GM21576 (cell line): ENCODE measurements at regions not wholly inside any gene's neighbourhood (a gene's known extent, or its start where the extent isn't known, plus 50 kb on each side); places are given as distances from the start of the nearest gene placed in this dataset.
"Not testable (repeated sequence)": the region's sequence is repeated elsewhere in the genome, so short reads cannot be mapped to it uniquely, and the experiment has no call there.

Experiments used
- ATAC-seq: cut with Tn5 transposase; IDR thresholded peaks from one replicate; pipeline ENCODE4 v1.9.1; 2021; ENCODE audit warnings: mild to moderate bottlenecking, moderate library complexity; ENCODE audit not compliant: unreplicated experiment

DNA sequence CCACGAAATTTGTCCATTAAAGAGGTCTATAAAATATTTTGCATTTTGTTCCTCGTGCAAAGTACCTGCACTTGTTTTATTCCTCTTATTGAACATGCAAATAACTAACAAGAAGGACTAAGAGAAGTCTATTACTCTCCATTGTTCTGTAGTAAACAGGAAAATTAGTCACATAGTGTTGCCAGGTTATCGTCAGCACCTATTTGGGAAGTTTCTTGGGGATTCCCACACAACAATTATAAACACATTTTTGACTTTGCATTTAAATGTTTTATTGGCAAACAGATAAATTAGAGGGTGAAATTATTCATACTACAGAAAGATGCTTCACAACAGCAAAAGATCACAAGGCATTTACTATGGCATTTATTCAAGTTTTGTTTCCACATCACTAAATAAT, 174.5 kb downstream of the ZC3H11B start:
- ATAC-seq: no peak

DNA sequence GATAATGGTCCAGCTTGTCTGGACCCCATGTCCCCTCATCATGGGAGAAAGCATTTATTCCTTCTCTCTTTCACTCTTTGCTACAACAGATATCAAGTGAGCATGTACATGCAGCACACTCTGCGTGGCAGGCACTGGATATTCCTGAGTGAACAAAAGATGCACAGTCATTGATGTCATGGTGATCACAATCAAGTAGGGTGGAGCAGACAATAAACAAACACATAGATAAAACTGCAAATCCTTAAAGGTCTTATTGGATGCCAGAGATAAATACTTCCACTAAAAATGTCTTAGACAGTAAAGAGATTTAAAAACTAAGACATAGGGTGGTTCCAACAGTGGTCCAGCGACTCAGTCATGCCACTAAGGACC, 178.0 kb downstream of the ZC3H11B start:
- ATAC-seq: no peak

DNA sequence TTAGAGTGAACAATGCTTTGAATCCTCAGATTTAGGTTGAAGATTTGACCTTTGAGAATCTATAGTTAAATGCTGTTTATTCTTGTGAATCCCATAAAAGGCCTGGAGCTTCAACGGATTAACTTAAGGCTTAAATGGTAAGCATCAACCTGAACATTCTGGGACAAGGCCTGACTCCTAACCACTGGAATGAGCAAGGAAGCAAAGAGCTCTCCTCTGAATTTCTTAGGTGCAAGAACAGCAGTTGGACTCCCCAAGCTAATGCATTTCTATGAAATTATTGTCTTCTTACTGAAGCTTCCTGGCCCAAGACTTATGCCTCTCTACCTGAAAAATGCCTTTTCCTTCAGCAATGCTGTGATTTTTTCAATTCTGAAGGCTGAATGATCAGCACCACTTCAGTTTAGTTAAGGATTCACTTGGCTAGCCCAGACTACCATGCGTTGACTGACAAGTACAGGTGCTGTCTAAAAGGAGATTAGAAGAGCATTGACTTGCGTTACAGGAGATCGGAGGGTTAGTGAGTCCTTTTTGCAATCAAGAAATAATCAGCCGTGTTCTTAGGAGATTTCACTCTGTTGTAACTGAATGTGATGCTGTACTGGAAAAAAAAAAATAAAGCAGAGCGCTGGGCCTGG, 178.5 kb downstream of the ZC3H11B start:
- ATAC-seq: no peak

DNA sequence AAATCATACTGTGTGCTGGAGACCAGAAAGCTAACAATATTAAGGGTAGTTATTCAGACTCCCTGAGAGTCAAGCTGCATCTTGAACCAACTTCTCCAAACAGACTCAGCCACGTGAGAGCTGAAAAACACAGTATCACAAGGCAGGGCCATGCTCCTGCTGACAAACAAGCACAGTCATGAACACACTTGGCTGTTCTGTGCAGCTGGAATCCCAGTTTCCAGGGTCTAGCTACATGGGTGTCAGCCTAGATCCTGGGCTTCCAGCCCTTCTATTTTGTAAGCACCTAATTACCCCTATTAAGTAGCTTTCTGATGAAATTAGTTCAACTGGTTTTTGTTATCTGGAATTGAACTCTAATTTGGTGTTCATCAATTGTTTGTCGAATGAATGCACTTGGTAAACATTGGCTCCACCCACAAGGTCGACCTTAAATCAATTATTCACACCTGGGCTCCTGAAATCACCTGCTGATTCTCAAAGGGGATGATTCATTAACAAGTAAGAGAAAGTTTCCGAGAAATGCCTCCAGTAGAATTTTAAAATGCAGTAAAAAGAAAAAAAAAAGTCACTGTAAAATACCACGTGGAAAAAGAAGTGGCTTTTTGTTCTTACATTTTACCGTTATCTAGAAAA, 179.3 kb downstream of the ZC3H11B start:
- no peak for ATAC-seq

DNA sequence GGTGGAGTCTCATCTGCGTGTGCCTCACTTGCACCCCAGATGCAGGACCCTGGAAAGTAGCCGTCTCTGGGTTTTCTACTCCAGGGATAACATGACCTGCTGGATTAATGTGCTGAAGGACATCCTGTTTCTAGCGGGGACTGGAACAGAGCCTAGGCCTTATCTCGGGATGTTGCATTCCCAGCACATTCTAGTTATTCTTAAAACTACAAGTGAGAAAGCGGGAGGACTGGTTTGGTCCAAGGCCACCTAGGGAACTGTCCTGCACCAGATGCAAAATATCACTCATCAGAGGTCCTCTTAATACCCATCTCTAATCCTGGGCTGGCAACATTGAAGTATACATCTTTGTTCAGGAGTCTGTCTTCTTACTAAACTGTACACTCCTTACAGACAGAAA, 179.9 kb downstream of the ZC3H11B start:
- no peak for ATAC-seq

DNA sequence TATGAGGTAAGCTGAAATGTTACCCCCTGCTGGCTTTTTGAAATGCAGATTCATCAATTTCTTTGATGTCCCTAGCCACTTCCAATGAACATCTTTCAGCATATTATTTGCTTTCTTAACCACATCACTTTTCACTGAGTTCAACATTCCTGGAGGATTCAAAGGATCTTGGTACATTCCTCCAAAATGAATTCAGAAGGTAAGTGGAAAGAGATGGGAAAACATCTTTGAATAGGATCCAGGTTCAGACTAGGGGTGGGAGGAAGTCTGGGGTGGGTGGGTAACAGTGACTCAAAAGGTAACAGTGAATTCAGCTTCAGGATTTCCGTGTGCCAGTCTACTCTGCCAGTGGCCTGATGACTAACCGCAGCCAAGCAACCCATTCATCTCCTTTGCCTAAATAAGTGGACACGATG, 180.7 kb downstream of the ZC3H11B start:
- ATAC-seq: no peak

DNA sequence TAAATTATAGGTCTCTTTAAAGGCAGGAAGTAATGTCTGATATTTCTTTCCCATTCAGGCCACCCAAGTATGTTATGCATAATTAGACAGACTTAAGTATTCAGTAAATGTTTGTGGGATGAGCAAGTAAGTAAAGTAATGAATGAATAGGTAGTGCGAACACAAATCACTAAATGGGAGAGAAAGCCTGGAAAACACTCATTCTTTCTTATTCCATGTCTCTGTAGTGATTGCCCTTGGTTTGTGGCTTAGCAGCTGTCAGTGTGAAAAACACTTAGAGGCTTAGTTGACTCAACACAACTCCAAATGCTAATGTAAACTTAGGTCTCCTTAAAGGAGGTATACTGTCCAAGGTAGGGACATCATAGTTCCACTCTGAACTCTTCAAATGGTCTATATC, 182.5 kb downstream of the ZC3H11B start:
- no peak for ATAC-seq

DNA sequence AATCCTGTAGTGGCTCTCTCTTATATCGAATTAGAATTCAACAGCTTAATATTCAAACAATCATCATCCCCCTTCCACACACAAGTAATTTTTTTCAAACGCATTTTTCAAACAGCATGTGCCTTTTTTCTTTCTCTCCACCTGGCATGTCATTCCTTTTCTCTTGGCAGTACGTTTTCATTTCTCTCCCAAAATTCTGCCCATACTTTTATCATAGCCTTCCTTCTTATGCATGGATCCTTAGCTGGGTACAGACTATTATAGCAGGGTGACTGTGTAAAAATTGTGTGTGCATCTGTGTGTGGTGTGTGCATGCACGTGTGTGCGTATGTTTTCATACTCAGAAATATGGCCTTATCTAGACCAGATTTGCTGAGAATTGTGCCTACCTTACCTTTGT, 184.3 kb downstream of the ZC3H11B start:
- no peak for ATAC-seq

DNA sequence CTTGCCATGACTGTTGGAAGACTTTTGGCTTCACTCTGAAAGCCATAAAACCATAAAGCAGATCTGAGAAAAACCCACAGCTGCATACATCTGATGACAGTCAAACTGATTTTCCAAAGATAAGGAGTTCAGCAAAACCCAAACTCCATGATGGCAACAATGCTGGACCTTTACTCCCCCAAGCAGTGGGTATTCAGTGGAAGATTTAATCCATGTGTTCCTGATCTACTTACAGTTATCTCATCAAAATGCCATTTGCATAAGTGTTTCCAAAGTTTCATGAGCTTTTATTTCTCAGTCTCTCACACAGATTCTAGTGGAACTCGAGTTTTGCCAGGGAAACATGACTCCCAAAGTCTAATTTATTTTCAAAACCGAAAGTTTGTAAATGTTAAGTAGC, 184.9 kb downstream of the ZC3H11B start:
- no peak for ATAC-seq

DNA sequence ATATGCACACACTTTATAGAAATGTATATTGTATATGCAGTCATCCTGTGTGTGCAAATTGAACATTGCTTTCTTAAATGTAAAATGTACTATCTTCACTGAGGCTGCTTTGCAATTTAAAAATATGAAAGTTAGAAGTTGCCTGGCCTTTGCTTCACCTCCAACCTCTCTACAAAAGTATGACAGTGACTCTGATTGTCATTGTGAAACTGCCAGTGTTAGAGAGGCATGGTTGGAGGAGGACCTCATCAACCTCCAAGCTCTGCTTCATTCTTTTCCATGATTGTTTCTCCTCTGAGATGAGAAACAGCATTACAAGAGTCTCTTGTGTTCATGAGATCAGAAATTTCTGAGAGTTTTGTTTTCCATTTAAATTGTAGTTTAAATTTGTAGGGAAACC, 185.5 kb downstream of the ZC3H11B start:
- ATAC-seq: peak; percentile 56

DNA sequence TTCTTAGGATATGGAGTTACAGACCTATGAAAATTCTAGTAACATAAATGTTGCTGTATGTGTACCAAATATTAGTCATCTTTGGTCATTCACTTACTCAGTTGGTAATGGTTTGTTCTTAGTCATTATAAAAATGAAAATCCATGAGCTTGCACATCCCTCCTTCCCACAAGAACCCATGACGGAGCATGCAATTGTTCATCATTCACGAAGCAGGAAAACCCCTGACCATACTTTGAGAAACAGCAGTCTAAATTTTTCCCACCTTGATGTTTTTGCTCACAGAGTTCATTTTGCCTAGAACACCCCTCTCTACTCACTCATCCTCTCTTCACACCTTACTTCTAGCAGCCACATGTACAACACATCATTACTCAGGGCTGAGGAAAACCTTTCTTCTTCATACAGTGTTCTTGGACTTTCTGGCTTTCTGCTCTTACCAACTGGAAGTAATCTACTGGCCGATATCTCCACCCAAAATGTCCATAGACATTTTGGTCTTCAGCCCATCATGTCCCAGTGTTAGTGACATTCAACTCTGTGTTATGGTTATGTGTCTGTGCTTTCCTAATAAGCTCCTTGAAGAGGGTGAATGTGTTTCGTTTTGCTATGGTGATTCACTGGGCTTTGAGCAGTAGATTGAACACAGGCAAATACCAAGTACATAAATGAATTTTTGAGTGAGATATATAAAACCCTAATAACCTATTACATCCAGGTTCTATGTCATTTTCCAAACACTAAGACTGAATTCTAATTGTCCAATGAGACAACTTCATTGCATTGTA, 189.9 kb downstream of the ZC3H11B start:
- no peak for ATAC-seq

DNA sequence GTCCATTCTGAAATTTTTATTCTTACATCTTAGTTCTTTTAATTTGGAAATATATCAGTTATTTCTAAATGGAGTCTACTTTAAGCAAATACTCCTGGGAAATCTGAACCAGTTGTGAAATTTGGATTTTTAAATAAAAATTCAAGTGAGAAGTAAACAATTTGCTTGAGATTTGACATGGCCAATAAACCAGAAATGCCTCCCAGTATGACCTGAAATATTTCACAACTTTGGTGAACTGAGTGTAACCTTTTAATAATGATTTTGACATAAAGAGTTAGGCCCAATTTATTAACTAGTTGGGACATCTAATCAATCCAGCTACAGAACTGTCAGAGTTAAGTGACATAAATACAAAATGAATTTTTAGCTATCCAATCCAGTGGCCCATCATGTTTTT, 192.0 kb downstream of the ZC3H11B start:
- ATAC-seq: no peak

DNA sequence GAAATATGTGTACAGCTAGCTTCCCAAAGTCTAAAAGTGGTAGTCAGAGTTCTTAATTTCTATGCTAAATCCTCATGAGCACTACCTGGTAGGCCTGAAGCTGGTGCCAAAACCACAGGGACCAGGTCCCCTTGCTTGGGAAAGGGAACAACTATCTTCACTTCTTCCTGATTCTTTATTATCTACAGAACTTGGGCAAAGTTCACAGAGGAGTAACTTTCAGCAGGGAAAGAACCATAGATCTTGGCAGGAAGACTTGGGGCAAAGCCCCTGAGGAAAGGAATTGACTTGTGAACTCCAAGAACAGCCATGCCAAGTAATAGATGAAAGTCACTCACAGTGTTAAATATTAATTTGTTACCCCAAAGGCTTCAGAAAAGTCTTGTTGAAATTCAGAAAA, 193.0 kb downstream of the ZC3H11B start:
- no peak for ATAC-seq

DNA sequence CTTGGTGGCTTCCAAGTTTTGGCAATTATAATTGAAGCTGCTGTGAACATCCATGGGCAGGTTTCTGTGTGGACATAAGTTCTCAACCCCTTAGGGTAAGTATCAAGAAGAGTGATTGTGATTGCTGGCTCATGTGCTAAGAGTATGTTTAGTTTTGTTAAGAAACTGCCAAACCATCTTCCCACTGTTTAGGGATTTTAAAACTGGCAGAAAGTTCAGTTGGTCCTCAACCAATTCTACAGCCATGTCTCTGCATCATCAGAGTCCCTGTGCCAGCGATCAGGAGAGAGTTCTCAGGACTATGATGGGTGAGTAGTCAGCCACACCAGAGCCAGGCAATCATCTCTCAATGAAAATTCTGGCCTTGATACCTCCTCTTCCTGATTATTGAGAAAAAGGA, 193.8 kb downstream of the ZC3H11B start:
- no peak for ATAC-seq

DNA sequence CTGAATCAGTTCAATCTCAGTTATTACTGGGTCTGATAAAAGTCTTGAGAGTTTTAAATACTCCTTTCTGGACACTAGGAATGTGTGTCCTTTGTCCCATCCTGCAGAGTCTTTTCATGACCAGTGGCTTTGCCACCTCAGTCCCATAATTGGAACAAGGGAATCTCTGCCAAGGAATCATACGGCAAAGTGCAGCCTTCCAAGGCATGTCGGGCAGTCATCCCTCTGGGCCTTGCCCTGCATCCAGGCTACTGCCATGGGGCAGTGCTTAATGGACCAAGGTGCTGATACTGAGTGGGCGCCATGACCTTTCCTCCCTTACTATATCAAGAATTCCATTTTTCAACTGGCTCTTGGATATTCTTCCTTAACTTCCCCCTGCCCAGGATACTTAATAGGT, 195.3 kb downstream of the ZC3H11B start:
- no peak for ATAC-seq

DNA sequence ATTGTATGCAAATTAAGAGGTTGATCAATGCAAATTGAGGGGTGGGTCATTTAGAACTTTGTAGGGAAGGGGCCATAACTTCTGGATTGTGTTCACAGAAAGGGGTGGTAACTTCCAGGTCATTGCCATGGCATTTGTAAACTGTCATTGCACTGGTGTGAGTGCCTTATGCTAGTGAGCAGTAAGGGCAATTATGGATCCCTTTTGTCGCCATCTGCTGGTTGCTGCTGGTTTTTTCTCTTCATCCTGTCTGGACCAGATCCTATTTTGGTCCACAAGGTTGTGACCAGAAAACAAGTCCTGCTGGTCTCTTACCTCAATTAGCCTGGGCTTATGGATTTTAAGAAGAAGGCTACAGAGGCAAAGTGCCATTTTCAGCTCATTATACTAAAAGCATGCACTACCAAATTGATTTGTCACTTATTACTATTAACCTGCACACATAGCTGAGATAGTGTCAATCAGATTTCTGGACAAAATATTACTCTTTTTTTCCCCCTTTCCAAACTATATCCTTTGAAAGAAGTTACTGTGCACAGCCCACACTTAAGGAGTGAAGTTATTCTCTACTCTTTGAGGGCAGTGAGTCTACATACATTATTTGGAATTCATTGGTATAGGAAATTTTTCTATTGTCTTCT, 196.2 kb downstream of the ZC3H11B start:
- peak; percentile 87 for ATAC-seq

DNA sequence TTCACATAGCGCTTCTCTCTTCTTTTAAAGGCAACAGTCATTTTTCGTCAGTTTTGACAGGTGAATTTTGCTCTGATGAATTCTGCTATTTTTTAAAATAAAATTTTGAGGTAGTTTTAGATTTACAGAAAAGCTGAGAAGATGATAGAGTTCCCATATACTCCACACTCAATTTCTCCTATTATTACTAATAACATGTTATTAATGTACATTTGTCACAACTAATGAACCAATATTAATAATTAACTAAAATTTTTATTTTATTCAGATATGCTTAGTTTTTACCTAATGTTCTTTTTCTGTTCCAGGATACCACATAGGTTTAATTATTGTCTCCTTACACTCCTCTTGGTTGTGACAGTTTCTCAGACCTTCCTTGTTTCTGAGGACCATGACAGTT, 197.0 kb downstream of the ZC3H11B start:
- ATAC-seq: no peak

DNA sequence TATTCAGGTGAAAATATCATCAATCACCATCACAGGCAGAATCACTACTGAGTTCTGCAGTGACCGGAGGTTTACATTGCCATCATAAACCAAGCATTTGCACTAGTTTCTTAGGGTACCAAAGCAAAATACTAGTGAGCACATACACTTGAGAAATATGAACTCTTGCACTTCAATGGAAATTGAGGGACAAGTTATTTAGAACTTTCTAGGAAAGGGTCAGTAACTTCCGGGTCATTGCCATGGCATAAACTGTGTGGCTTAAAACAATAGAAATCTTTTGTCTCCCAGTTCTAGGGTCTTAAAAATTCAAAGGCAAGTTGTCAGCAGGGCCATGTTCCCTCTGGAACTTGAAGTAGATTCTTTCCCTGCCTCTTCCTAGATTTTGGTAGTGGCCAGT, 197.5 kb downstream of the ZC3H11B start:
- ATAC-seq: no peak

DNA sequence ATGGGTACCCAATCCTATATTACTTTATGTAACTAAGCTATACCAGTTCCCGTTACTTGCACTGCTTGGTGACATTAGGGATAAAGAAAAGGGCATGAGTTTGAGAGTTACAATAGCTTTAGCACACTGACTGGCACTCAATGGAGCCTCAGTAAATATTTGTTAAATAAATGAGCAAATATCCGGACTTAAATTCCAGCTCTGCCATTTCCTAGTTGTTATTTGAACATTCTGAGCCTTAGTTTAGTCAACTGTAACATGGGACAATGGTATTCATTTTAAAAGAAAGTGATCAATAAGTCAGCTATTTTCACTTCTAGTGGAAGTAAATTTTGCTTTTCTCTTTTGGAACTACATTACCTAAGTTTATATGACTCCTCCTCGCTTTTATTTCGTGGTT, 198.7 kb downstream of the ZC3H11B start:
- ATAC-seq: no peak

DNA sequence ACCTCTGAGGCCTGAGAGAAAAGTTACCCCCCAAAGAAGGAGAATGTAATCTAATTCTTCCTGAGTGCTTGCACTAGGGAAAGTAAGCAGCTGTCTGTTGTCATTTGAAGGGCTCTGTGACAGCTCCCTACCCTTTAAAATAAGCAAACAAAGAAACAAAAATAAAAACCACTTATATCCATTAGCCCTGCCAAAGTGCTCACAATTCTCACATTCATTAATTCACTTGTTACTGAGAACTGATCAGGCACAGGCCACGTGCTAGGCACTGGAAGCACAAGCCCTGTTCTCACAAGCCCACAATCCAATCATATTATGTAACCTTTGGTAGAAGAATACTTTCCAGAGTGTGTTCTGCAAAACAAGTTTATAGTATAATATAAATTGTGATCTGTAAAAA, 199.4 kb downstream of the ZC3H11B start:
- ATAC-seq: no peak

DNA sequence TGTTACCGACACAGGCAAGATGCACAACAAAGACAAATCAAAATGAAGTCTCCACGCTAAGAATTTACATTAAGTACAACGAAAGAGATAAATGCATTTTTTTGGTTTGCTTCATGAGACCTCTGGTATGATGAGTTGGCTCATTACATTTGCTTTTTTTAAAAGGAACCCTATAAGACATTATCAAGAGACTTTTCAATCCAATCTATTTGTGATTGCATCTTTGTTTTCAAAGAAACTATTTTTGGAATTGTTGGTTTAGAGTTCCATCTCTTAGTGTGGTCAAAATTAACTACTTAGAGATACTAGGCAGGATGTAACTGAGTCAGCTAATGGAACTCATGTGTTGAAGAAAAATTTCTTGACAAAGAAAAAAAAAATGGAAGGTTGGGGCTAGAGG, 200.1 kb downstream of the ZC3H11B start:
- ATAC-seq: no peak

DNA sequence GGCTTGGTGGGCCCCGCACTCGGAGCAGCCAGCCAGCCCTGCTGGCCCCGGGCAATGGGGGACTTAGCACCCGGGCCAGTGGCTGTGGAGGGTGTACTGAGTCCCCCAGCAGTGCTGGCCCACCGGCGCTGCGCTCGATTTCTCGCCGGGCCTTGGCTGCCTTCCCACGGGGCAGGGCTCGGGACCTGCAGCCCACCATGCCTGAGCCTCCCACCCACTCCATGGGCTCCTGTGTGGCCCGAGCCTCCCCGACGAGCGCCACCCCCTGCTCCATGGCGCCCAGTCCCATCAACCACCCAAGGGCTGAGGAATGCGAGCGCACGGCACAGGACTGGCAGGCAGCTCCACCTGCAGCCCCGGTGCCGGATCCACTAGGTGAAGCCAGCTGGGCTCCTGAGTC, 202.2 kb downstream of the ZC3H11B start:
- not testable (repeated sequence) for ATAC-seq
